ENCODE measurements at regions not wholly inside any gene's neighbourhood (a gene's known extent, or its start where the extent isn't known, plus 50 kb on each side); places are given as distances from the start of the nearest gene placed in this dataset.

GRCh38 chr17:70820276-70820675 lies 650.9 kb downstream of the KCNJ2 start:
- peak; percentile 27 for DNase-seq

GRCh38 chr17:70825321-70826125 lies 656.2 kb downstream of the KCNJ2 start:
- peak; percentile 37 for DNase-seq

GRCh38 chr17:70829876-70830275 lies 660.5 kb downstream of the KCNJ2 start:
- peak; percentile 24 for DNase-seq

GRCh38 chr17:70834039-70834438 lies 664.7 kb downstream of the KCNJ2 start:
- DNase-seq: no peak

GRCh38 chr17:70848785-70849184 lies 679.5 kb downstream of the KCNJ2 start:
- peak; percentile 74 for DNase-seq

GRCh38 chr17:70855401-70856054 lies 686.2 kb downstream of the KCNJ2 start:
- DNase-seq: peak; percentile 10

- DNase-seq: no peak
These were observed 688.0 kb downstream of the KCNJ2 start for GRCh38 chr17:70857351-70857750.

GRCh38 chr17:70859829-70860228 lies 690.5 kb downstream of the KCNJ2 start:
- DNase-seq: no peak

- no peak for DNase-seq
These were observed 693.0 kb downstream of the KCNJ2 start for GRCh38 chr17:70862295-70862694.

GRCh38 chr17:70863436-70864248 lies 694.3 kb downstream of the KCNJ2 start:
- DNase-seq: peak; percentile 46

GRCh38 chr17:70865993-70866804 lies 696.9 kb downstream of the KCNJ2 start:
- no peak for DNase-seq

- DNase-seq: no peak
These were observed 698.8 kb downstream of the KCNJ2 start for GRCh38 chr17:70868149-70868548.

- DNase-seq: no peak
These were observed 700.2 kb downstream of the KCNJ2 start for GRCh38 chr17:70869402-70870085.

GRCh38 chr17:70871180-70871818 lies 702.0 kb downstream of the KCNJ2 start:
- DNase-seq: no peak

GRCh38 chr17:70872103-70872502 lies 702.8 kb downstream of the KCNJ2 start:
- DNase-seq: no peak

GRCh38 chr17:70875729-70876310 lies 706.5 kb downstream of the KCNJ2 start:
- no peak for DNase-seq

- DNase-seq: no peak
These were observed 709.5 kb downstream of the KCNJ2 start for GRCh38 chr17:70878879-70879278.

- DNase-seq: no peak
These were observed 710.1 kb downstream of the KCNJ2 start for GRCh38 chr17:70879401-70879800.

- DNase-seq: no peak
These were observed 711.8 kb downstream of the KCNJ2 start for GRCh38 chr17:70881093-70881492.

- no peak for DNase-seq
These were observed 713.2 kb downstream of the KCNJ2 start for GRCh38 chr17:70882504-70882903.

GRCh38 chr17:70886648-70887047 lies 717.3 kb downstream of the KCNJ2 start:
- DNase-seq: no peak
